Retina (tissue), 1 donor: ENCODE measurements at regions not wholly inside any gene's neighbourhood (a gene's known extent, or its start where the extent isn't known, plus 50 kb on each side); places are given as distances from the start of the nearest gene placed in this dataset.

Experiments used
- DNase-seq: peaks from one replicate; pipeline ENCODE4 v3.0.0-alpha.2; 2016

DNA sequence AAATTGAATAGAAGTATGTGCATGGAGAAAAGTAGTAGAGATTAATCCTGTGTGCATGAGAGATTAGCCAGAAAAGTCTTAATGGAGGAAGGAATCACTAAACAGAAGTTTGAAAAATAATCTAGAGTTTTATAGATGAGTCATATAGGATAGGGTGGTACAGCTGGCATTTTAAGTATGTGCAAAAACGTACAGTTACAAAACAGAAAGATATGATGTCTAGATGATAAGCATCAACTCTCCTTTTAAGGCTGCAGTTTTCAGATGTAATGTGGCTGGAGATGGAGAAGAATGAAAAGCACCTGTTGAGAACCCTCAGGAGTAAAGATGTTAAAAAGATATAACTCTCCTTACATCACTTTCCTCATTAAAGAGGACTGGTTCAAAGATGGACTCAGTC, 271.3 kb downstream of the STK31 start:
- DNase-seq, result no peak

DNA sequence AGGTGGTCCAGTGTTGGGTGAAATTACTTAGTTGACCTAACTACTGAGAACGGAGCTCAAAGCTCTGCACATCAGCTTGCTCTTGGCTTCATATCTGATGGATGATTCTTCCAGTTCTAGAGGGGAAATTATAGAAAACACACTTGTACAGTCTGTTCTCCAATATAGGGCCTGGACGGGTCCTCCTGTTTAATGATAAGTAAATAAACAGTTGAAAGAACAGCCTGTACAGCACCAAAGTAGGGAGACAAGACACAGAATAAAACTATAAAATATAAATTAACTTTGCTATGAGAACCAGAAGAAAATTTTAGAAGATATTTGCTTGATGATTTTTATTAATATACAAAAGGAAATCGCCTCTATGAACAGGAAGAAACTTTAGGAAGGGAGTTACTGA, 271.7 kb downstream of the STK31 start:
- no peak for DNase-seq

DNA sequence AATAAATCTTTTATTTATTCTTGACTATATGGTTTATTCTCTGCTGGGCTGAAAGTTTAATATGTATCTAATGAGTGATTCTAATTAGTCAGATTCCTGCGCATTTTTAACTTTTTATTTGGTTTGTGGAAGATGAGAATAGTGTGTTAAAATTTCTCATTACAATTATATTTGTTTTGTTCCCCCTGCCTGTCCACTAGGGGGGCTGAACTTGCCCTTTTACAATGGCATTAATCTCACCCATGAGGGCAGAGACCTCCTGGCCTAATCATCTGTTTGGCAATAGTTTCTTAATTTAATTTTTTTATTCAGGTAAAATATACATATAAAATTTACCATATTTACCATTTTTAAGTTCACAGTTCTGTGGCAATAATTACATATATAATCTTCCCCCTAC, 278.5 kb upstream of the NPY start:
- no peak for DNase-seq

DNA sequence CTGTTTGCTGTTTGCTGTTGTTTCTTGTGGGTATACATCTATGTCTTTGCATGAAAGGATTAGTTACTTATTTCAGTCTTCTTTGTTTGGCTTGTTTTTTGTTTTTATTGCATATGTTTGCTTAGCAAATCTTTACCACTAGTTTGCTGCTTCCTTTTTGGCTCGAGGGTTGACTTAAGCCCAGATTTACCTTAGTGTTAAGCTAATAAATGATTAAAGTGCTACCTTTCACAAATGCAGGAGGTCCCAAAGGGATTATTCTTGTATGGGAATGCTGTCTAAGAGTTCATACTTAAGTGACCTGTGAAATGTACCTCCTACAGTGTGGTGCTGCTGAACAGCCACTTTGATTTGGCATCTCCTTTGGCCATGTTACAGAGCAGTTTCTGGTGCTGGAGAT, 273.5 kb upstream of the NPY start:
- no peak for DNase-seq

DNA sequence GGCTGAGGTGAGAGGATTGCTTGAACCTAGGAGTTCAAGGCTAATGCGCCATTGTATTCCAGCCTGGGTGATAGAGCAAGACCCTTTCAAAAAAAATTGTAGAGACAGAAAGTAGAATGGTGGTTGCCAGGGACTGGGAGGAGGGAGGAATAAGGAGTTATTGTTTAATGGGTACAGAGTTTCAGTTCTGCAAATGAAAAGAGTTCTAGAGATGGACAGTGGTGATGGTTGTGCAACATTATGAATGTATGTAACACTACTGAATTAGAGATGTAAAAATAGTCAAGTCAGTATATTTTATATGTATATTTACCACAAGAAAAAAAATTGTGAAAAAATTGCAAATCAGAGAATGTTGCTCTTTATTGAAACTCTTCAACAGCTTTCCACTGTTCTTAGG, 266.5 kb upstream of the NPY start:
- no peak for DNase-seq

DNA sequence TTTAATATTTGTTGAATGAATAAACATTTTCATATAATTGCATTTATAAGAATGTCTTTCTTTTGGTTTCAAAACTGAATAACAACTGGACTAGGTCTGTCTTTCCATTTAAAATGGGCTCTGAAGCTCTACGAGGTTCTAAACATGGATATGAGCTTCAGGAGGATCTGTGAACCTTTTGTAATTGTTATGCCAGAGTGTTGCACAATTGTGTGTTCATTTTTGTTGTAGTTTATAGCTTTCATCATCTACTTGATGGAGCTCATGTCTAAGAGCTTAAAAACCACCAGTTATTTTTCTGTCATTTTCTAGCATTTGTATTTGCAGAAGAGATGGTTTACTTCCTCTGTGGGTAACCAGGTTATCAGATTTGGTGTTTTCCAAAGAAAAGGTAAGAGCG, 265.7 kb upstream of the NPY start:
- no peak for DNase-seq

DNA sequence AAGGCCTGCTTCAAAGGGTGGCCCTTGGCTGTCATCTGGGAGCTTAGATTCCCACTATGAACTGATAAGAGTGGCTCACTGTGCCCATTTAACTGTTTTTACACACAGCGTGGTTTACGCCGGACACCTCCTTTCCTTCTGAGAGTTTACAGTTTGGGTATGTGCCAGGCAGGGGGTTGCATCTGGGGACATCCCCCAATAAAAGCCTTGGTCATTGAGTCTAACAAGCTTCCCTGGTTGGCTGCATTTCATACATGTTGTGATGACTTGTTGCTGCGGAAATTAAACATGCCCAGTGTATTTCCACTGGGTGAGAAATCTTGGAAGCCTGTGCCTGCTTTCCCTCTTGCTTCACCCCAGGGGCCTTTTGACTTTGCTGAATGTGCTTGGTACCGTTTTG, 264.1 kb upstream of the NPY start:
- no peak for DNase-seq

DNA sequence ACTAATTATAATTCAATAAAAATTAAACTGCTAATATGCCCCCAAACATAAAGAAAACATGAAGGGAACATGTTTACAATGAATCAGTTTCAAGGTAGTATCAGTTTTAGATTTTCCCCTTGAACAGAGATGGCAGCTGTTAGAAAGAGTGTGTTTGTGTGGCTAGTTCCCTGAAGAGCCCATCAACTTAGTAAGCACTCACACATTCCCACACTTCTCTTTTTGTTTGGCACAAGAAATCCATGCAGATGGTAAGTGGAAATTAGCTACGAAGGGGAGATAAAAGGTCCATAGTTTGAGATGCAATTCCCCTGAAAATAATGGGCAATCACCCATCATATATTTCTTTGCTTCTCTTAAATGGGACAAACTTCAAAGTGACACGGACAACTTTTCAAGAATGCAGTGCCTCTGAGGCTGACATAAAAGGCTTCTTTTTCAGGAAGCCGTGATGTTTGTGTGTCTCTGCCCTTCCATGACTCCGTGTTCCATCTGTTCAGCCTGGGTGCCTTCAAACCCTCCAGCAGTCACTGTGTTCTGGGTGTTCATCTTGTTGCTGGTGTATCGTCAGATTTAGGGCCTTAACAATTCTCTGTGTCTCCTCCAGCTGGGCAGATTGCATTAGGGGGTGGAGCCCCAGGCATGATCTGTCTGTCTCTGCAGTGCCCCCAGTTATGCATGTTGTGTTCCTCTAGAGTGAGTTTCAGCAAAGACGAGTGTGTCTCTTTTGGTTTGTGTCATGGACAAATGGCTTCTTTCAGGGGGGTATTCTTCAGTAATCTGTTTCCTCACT, 259.5 kb upstream of the NPY start:
- peak; percentile 55 for DNase-seq

DNA sequence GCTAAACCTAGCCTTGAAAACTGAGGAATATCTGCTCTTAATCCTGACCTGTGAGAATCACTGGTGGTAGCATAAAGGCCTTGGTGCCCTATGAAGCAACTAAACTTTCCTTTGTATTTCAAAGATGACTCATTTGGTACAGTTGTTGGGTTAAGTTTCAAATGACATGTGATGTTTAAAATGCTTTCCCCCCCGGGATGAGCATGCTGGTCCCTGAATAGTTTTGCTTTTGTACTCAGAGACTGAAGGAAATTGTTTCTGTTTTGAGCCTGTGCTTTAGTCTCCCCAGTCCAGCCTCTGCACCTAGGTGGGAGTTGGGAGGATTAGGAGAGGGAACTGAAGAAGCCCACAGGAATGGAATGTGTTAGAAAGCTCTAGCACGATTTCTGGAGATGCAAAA, 258.9 kb upstream of the NPY start:
- DNase-seq, result no peak

DNA sequence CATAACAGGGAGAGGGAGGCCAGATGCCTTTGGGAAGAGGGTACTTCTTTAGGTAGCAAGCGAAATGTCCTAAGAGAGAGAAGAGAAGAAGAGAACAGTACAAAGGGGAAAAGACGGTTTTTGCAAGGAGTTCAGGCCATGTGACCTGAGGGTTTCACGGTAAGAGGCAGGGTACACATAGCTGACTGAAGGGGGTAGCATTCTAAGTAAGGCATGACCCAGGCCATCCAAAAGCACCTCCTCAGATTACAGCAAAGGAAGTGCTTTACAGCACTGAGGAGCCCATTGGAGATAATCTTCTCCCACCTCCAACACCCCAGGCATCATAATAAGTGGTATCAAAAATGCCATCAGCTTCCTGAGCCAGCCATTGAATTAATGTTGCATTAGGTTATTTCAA, 258.2 kb upstream of the NPY start:
- no peak for DNase-seq

DNA sequence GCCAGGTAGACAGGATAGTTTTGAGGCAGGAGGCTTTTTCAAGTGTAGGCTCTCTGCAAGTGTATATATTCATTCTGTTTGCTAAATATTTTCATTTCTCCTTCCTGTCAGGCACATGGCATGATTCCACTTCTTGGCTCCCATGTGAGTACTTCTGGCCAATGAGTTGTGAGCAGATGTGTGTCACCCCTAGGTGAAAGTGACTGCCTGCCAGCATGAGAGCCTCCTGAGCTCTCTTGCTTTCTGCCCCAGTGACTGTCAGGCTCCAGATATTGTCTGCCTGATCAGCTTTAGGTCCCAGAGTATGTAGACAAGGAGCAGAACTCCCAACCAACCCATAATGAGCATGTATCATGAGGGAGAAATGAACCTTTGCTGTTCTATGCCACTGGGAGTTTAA, 257.6 kb upstream of the NPY start:
- no peak for DNase-seq

DNA sequence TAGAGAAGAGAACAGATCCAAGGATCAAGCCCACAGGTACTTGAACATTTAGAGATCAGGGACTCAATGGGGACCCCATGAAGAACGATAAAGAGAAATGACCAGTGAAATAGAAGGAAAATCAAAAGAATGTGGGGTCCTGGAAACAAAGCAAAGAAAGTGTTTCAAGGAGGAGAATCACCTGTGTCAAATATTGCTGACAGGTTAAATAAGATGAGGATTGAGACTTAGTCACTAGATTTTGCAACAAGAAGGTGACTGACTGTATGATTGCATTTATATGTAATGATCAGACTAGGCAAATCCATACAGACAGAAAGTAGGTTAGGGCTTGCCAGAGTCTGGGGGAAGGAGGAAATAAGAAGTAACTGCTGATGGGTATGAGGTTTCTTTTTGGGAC, 254.9 kb upstream of the NPY start:
- DNase-seq, result no peak

DNA sequence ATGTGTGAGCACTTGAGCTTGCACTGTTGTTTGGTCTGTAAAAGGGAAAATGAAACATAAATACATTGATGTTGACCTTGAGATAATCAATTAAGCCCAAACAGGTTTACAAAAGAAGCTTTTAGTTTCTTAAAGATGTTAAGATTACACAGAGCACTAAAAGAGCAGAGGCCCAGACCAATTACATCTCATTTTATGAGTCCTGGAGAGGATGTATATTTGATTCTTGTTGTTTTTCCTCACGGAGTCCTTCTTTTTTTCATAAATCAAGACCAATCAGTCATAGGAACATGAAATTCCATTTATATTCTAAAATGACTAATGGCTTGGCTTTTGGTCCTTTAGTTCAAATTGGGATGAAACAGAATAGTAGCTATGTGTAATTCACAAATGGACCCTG, 249.7 kb upstream of the NPY start:
- no peak for DNase-seq

DNA sequence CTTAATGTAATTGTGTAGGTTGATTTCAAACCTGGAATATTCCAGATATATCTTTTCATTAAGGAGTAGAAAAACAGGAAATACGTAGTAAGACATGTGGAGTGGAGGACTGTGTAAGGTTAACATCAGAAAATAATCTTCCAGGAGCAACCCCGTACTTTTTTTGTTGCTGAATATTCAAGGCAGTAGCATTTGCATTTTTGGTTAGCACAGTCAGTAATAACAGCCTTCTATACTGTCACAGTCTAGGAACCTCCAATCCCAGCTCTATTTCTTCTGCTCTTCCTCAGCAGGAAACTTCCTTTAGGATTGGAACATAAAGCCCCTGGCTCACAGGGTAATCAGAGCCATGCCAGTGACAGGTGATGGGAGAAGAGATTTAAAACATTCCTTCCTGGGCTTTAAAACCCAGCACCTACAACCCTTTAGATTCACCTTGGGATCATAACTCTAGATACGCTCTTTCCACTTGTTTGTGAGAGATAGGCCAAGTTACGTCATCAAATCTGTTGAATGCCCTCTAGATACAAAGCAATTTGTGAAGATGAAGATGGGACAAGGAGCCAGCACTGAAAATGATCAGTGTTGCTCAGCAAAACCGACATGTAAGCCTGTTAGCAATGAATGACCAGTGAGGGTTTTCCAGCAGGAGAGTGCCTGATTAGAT, 248.5 kb upstream of the NPY start:
- no peak for DNase-seq

DNA sequence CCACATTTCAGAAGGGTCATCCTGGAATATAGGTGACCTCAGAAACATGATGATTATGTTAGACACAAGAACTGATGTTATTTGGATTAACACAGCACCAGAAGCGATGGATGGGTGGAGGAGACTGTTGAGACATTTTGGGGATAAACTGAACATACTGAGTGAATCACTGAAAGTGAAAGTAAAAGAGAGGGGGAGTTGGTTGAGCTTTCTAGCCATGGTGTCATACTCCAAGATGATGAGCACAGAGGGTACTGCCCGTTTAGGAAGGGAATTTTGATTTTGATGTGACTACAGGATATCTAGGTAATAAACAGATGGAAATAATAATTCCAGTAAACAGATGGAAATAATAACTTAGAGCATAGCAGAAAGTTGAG, 248.0 kb upstream of the NPY start:
- DNase-seq, result no peak

DNA sequence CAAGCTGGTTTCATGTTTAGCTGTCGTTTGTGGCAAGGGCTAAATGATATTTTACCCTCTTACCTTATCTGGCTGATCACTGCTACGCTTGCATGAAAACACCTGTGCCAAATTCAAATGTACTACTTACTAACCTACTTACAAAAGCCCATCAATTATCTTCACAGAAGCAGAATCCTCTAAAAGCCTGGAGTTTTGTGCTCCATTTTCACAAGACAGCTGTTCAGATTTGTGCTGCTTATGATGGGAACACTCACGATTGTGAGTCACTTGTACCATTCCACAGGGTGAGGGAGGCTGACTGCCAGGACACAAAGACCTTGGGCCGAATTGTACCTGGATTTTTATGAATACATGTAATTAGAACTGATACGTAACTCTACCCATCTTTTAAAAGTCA, 245.0 kb upstream of the NPY start:
- DNase-seq, result no peak

DNA sequence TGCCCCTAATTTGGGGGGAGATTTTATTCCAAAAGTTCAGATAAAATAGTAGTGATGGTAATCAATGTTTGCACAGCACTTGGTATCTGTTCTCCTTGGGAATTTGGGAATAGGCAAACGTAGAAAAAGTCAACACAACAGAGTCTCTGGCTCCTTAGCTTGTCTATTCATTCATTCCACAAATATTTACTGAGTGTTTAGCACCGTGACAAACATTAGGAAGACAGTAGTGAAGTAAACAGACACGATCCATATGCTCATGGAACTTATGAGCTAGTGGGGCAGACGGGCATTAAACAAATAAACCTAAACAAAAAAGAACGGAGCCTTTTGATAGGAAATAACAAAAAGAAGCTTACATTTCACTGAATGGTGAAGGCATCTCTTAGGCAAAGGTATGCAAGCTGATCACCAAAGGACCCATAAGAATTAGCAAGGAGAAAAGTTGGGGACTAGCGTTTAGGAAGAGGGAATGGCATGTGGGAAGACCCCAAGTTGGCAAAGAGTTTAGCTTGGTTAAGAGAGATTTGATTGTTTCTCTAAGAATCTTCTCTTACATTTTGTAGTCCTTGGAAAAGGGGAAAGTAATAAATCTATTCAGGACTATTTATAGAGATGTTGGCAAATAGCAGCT, 243.9 kb upstream of the NPY start:
- no peak for DNase-seq

DNA sequence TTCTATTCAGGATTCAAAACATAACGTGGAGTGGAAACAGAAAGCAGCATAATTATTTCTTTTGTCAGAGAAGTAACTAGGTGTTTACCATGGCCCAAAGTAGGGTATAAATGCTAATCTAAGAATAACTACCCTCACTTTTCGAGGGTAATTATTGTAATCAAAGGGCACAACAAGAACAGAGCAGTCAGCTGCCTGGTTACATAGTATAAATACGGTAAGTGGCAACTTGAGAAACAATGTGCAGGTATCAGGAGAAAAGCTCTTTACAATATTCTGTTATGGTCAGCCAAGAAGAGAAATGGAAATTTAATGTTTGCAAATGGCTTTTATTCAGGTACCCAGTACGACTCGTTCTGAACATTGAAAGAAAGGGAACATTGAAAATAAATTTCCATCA, 242.0 kb upstream of the NPY start:
- DNase-seq, result no peak

DNA sequence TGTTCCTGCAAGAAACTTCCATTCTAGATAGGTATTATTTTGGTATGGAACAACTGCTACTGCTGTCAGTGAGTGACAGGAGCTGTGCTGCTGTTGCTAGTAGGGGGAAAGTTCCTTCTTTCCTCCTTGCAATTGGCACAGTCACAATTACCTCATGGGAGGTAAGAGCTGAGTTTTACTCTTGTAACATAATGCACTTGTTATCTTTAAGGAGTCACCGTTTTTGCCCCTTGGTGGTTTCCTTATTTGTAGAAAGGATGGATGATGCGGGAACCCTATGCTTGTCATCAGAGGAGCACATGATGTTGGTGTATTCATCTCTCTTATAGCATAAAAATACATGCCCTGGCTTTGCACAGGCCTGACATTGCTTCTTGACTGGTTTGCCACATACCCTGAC, 234.7 kb upstream of the NPY start:
- DNase-seq, result no peak

DNA sequence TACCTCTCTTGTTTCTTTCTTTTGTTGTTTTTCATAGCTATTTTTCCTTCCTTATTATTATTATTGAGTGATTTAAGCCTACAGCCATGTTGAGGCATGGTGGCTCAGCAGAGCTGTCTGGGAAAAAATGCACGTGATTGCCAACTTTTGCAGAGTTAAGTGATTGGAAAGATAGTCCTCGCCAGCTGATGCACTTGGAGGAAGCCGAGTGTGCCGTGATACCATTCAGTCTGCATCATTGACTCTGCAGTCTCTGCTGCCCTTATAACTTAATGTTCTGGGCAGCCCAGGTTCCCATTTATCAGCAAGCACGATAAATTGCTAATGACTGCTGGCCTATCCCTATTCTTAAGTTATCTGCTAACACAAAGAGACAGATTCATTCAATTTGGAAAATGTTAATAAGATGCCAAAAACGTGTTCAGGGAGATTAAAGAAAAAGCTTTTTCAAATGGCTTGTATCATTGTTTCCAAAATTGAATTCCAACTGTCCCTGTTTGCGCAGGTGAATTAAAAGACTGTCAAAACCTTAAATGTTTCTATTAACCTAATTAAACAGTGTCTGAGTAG, 232.9 kb upstream of the NPY start:
- peak; percentile 9 for DNase-seq

DNA sequence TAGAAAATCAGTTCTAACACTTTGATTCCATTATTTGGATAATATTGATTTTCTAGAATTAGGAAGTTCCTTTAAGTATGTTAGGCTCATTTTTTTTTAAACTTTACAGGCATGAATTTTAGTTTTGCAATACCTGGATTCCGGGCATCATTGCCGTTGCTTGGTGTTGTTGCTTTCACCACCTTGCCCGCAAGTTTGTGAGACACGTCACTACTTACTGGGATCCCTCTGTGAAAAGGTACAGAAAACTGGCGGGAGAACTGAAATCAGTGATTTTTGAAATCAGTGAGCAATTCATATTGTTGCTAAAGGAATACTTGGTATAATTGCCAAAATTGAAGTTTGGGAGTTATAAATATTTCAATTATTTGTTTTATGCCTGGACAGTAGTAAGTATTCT, 232.3 kb upstream of the NPY start:
- no peak for DNase-seq

DNA sequence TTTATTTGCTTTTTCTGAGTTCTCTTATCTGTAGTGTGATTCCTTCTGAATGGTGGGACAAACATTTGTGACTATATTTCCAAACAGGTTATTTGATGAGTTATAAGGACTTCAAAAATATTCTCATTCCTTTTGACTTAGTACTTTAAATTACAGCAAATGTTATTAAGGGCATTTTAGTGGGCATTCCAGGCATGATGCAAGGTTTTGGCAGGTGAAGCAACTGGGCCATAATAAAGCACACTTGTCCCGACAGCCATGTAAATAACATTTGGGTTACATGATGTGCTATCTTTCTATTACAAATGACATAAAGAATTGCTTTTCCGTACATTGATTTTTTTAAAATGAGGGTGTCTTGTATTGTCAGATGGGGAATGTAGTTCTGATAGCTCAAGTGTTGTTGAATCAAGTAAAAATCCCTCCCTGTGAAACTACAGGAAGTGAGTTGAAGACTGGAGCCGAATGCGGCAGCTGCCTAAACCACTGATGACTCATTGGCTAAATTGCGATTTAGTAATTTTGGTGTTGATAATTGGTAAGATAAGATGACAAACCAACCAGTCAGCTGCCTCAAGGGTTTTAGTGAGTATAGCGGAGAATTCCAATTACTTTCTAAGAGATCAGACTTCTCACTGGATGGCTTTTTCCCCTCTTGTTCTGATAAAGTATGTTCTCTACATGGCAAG, 231.3 kb upstream of the NPY start:
- DNase-seq, result no peak

DNA sequence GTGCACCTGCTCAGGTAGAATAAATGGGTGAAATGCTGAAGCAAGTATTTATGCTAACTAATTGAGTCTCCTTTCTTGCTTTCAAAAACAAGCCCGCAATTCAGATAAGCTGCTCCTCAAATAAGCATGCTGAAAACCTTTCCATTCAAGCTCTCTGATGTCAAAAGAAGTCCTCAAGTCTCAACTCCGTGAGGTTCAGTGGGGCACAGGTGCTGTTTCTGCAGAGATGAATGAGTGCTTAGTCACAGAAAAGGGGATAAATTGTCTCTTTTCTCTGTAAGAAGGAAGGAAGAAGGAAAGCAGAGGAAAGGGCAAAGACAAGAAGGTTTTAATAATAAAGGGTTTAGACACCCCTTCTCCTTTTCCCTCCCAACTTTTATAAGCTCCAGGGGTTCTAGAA, 229.8 kb upstream of the NPY start:
- no peak for DNase-seq

DNA sequence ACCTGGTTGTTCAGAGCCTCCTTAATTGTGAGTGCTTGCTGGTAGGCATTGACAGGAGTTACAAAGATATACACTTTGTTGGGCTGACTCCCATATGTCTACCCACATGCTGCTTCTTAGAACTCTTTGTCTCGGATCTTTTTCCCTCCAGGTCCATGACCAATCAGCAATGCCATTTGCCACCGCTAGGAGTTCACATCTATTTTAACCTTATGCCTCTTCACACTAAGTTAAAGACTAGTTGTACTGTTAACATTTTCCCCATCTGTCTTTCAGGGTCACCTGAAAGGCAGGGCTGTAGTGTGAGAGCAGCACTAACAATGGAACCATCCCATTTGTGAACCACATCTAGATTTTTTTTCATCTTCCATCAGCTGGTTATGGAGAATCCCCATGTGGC, 226.7 kb upstream of the NPY start:
- no peak for DNase-seq
